ENCODE measurements at regions not wholly inside any gene's neighbourhood (a gene's known extent, or its start where the extent isn't known, plus 50 kb on each side); places are given as distances from the start of the nearest gene placed in this dataset.
"Not testable (repeated sequence)": the region's sequence is repeated elsewhere in the genome, so short reads cannot be mapped to it uniquely, and the experiment has no call there.

DNA sequence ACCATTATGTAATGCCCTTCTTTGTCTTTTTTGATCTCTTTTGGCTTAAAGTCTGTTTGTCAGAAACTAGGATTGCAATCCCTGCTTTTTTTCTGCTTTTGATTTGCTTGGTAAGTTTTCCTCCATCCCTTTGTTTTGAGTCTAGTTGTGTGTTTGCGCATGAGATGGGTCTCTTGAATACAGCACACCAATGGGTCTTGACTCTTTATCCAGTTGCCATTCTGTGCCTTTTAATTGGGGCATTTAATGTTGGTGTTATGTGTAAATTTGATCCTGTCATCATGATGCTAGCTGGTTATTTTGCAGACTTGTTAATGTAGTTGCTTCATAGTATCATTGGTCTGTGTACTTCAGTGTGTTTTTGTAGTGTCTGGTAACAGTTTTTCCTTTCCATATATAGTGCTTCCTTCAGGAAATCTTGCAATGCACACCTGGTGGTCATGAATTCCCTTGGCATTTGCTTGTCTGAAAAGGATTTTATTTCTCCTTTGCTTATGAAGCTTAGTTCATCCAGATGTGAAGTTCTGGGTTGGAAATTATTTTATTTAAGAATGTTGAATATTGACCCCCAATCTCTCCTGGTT is 416.9 kb downstream of the SPRY2 start:
- in situ Hi-C loops (cut with MboI); FAIRE-seq: not testable (repeated sequence)

DNA sequence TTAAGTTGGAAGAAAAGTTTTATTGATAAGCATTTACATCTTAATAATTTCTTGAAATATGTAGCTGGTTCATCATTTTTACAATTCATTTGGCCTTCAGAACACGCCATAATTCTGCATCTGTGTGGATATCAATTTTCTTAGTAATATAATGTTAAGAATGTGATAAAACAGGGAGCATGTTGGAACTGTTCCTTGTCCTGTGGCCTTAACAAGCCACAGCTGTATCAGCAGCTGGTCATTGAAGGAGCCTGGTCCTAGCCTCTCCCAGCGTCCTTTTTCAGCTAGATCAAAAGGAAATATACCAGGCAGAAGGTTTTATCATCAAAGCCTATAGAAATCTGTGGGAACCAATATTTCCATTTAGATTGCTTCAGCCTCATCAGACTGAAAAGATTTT is 421.8 kb downstream of the SPRY2 start:
- ChIA-PET SMC1A (ENCODE audit: uncharacterized antibody, unreplicated experiment) (interaction anchor here (0.6 to 2.5 kb wide), 15 partner anchors 8 to 377 kb away, joined by 3 to 16 read pairs (median 3); no protein-coding TSS in a partner anchor), POLR2A (no interaction called here), CTCF (interaction anchor here (0.6 to 1.7 kb wide), 4 partner anchors 8 to 241 kb away, joined by 3 to 4 read pairs (median 3); no protein-coding TSS in a partner anchor), RAD21 (ENCODE audit: unreplicated experiment) (interaction anchor here (0.7 to 1.9 kb wide), 6 partner anchors 12 to 130 kb away, joined by 3 to 6 read pairs (median 4); no protein-coding TSS in a partner anchor)
- no peak for DNase-seq (ENCODE audit: low read depth, low spot score)
- ATAC-seq = no peak
- no TSS peak for BruUV-seq (replicated peaks)
- Histone ChIP-seq H4K20me1 (ENCODE audit: control insufficient read depth, insufficient read depth) (no peaks in the 10 kb centered on the region), H3K4me2 (ENCODE audit: control insufficient read depth, insufficient read depth) (no peak overlapping the region), H3K36me3 (ENCODE audit: control insufficient read depth in 2 of 2, insufficient read depth in 2 of 2, low read length in 1 of 2) (no peaks in the 10 kb centered on the region), H3K9ac (ENCODE audit: control insufficient read depth, insufficient read depth, low read length) (no peak overlapping the region), H3K9me3 (replicated peaks; ENCODE audit: control insufficient read depth, insufficient read depth, low read length) (no peaks in the 10 kb centered on the region), H3K79me2 (ENCODE audit: control insufficient read depth, insufficient read depth, low read length) (no peaks in the 10 kb centered on the region), H2AFZ (ENCODE audit: control insufficient read depth, low read depth, low read length) (no peak overlapping the region), H3K4me3 (no peak overlapping the region), H3K4me1 (ENCODE audit: control insufficient read depth, insufficient read depth, low read length) (no peaks in the 10 kb centered on the region), H3K27me3 (replicated peaks in 1 of 2; ENCODE audit: control insufficient read depth in 2 of 2, insufficient read depth in 2 of 2, low read length in 1 of 2) (no peaks in the 10 kb centered on the region), H3K27ac (ENCODE audit: control insufficient read depth, insufficient read depth) (no peak overlapping the region)
- intact Hi-C loops (cut with micrococcal nuclease; ENCODE audit: unreplicated experiment) = no loop called here
- no peak for FAIRE-seq
- in situ Hi-C loops (cut with MboI) = no loop called here
- 0% methylated on average over 2 of the region's 2 CpGs for WGBS (ENCODE audit: insufficient coverage, insufficient replicate concordance, low lambda C conversion rate, missing lambda C conversion rate)
- TF ChIP-seq TBL1XR1 (IDR thresholded peaks at IDR 0.05; ENCODE audit: low read depth, low read length) = no peak
- TF ChIP-seq MXI1 (IDR thresholded peaks at IDR 0.05; ENCODE audit: low read depth, low read length) = no peak
- TF ChIP-seq, protein P1, sequence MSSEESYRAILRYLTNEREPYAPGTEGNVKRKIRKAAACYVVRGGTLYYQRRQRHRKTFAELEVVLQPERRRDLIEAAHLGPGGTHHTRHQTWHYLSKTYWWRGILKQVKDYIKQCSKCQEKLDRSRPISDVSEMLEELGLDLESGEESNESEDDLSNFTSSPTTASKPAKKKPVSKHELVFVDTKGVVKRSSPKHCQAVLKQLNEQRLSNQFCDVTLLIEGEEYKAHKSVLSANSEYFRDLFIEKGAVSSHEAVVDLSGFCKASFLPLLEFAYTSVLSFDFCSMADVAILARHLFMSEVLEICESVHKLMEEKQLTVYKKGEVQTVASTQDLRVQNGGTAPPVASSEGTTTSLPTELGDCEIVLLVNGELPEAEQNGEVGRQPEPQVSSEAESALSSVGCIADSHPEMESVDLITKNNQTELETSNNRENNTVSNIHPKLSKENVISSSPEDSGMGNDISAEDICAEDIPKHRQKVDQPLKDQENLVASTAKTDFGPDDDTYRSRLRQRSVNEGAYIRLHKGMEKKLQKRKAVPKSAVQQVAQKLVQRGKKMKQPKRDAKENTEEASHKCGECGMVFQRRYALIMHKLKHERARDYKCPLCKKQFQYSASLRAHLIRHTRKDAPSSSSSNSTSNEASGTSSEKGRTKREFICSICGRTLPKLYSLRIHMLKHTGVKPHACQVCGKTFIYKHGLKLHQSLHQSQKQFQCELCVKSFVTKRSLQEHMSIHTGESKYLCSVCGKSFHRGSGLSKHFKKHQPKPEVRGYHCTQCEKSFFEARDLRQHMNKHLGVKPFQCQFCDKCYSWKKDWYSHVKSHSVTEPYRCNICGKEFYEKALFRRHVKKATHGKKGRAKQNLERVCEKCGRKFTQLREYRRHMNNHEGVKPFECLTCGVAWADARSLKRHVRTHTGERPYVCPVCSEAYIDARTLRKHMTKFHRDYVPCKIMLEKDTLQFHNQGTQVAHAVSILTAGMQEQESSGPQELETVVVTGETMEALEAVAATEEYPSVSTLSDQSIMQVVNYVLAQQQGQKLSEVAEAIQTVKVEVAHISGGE (CRISPR knock-in tag; IDR thresholded peaks at IDR 0.05) = no peak
- TF ChIP-seq MTA2 (IDR thresholded peaks at IDR 0.05; ENCODE audit: low read depth) = no peak
- no peak for TF ChIP-seq KDM1A (IDR thresholded peaks at IDR 0.05; ENCODE audit: borderline replicate concordance)
- no peak for TF ChIP-seq POU2F2 (IDR thresholded peaks at IDR 0.05; ENCODE audit: borderline replicate concordance, low read depth, low read length)
- TF ChIP-seq POLR2AphosphoS5 (IDR thresholded peaks at IDR 0.05; ENCODE audit: low read length) = no peak
- TF ChIP-seq EED (IDR thresholded peaks at IDR 0.05; ENCODE audit: low read depth) = no peak
- TF ChIP-seq, protein P2, sequence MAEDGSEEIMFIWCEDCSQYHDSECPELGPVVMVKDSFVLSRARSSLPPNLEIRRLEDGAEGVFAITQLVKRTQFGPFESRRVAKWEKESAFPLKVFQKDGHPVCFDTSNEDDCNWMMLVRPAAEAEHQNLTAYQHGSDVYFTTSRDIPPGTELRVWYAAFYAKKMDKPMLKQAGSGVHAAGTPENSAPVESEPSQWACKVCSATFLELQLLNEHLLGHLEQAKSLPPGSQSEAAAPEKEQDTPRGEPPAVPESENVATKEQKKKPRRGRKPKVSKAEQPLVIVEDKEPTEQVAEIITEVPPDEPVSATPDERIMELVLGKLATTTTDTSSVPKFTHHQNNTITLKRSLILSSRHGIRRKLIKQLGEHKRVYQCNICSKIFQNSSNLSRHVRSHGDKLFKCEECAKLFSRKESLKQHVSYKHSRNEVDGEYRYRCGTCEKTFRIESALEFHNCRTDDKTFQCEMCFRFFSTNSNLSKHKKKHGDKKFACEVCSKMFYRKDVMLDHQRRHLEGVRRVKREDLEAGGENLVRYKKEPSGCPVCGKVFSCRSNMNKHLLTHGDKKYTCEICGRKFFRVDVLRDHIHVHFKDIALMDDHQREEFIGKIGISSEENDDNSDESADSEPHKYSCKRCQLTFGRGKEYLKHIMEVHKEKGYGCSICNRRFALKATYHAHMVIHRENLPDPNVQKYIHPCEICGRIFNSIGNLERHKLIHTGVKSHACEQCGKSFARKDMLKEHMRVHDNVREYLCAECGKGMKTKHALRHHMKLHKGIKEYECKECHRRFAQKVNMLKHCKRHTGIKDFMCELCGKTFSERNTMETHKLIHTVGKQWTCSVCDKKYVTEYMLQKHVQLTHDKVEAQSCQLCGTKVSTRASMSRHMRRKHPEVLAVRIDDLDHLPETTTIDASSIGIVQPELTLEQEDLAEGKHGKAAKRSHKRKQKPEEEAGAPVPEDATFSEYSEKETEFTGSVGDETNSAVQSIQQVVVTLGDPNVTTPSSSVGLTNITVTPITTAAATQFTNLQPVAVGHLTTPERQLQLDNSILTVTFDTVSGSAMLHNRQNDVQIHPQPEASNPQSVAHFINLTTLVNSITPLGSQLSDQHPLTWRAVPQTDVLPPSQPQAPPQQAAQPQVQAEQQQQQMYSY (CRISPR knock-in tag; IDR thresholded peaks at IDR 0.05) = no peak

More for the DNA sequence above, 416.9 kb downstream of the SPRY2 start:
- DNase-seq (ENCODE audit: low read depth, low spot score); CTCF ChIA-PET; H3K79me2 ChIP-seq (ENCODE audit: control insufficient read depth, insufficient read depth, low read length); H3K4me3 ChIP-seq; BruUV-seq (replicated peaks); H3K9ac ChIP-seq (ENCODE audit: control insufficient read depth, insufficient read depth, low read length); POLR2A ChIA-PET; H3K27ac ChIP-seq (ENCODE audit: control insufficient read depth, insufficient read depth); ATAC-seq; RAD21 ChIA-PET (ENCODE audit: unreplicated experiment); H2AFZ ChIP-seq (ENCODE audit: control insufficient read depth, low read depth, low read length); H3K36me3 ChIP-seq (ENCODE audit: control insufficient read depth in 2 of 2, insufficient read depth in 2 of 2, low read length in 1 of 2); H3K4me1 ChIP-seq (ENCODE audit: control insufficient read depth, insufficient read depth, low read length); H3K27me3 ChIP-seq (replicated peaks in 1 of 2; ENCODE audit: control insufficient read depth in 2 of 2, insufficient read depth in 2 of 2, low read length in 1 of 2); H4K20me1 ChIP-seq (ENCODE audit: control insufficient read depth, insufficient read depth); H3K4me2 ChIP-seq (ENCODE audit: control insufficient read depth, insufficient read depth); H3K9me3 ChIP-seq (replicated peaks; ENCODE audit: control insufficient read depth, insufficient read depth, low read length); intact Hi-C loops (cut with micrococcal nuclease; ENCODE audit: unreplicated experiment): not testable (repeated sequence)
- WGBS (ENCODE audit: insufficient coverage, insufficient replicate concordance, low lambda C conversion rate, missing lambda C conversion rate) = 100% methylated on average over 1 of the region's 1 CpG
- SMC1A ChIA-PET (ENCODE audit: uncharacterized antibody, unreplicated experiment) = interaction anchor here (1.3 to 1.7 kb wide), 3 partner anchors 11 to 44 kb away, joined by 3 read pairs; no protein-coding TSS in a partner anchor

Measured in GM12878 (cell line).